Keratinocyte (primary cell): ENCODE measurements at regions not wholly inside any gene's neighbourhood (a gene's known extent, or its start where the extent isn't known, plus 50 kb on each side); places are given as distances from the start of the nearest gene placed in this dataset.

Source experiments
- CTCF ChIP-seq, 3 experiments: IDR thresholded peaks in 1 of 3; conservative IDR thresholded peaks in 1 of 3; optimal IDR thresholded peaks in 1 of 3; 2 replicates in 2 of 3; 3 replicates in 1 of 3; pipeline versions ENCODE3 to v1.5.1; 2011; ENCODE audit warnings: low read length in 3 of 3, mild to moderate bottlenecking in 3 of 3, moderate library complexity in 2 of 3, control low read depth in 1 of 3, inconsistent platforms in 1 of 3; ENCODE audit not compliant: insufficient read depth in 2 of 3; ENCODE audit errors: extremely low read depth in 1 of 3
- EZH2 ChIP-seq: IDR thresholded peaks from one replicate; pipeline ENCODE4 v1.6.1; 2012; ENCODE audit warnings: inconsistent platforms, mild to moderate bottlenecking, low read length, moderate library complexity

- TF ChIP-seq CTCF (optimal IDR thresholded peaks at IDR 0.05 in 1 of 3, IDR thresholded peaks at IDR 0.05 in 1 of 3, conservative IDR thresholded peaks at IDR 0.05 in 1 of 3; ENCODE audit: extremely low read depth in 1 of 3, insufficient read depth in 2 of 3, low read length in 3 of 3) (no peak), EZH2 (no peak)
Observed at GRCh38 chr18:52009958-52010357, 330.0 kb upstream of the DCC start.
